Activated CD4-positive, alpha-beta T cell treated with anti-CD3 and anti-CD28 coated beads, Interleukin-2, Interleukin-4, amounts not matched to agents 100 ng/mL and 50 ng/mL, durations not matched to agents 16 hours and 8 hours (primary cell): ENCODE measurements at regions not wholly inside any gene's neighbourhood (a gene's known extent, or its start where the extent isn't known, plus 50 kb on each side); places are given as distances from the start of the nearest gene placed in this dataset.

ENCODE experiments used
- DNase-seq: peaks from one replicate; pipeline ENCODE4 v3.0.0-alpha.2; 2020; ENCODE audit warnings: low spot score

- DNase-seq = no peak
These were observed 179.6 kb downstream of the LMO4 start for GRCh38 chr1:87508247-87508787.

DNA sequence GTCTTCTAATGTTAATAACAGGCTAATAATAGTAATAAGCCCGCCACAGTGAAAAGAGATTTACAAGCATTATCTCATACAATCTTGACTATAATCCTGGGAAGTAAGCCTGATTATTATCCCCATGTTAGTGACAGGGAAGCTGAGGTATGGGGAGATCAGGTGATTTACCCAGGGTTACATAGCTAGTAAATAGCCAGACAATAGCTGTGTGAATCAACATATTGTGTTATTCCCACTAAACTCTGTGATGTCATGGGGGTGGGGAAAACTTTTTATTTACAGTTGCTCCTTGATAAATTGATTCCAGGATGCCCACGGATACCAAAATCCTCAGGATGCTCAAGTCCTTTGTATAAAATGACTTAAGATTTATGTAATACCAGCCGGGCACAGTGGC lies 181.9 kb downstream of the LMO4 start:
- no peak for DNase-seq

GRCh38 chr1:87511449-87511848 lies 182.8 kb downstream of the LMO4 start:
- no peak for DNase-seq

- DNase-seq = no peak
These were observed 183.8 kb downstream of the LMO4 start for GRCh38 chr1:87512431-87512830.

GRCh38 chr1:87513255-87513654 lies 184.6 kb downstream of the LMO4 start:
- no peak for DNase-seq

DNA sequence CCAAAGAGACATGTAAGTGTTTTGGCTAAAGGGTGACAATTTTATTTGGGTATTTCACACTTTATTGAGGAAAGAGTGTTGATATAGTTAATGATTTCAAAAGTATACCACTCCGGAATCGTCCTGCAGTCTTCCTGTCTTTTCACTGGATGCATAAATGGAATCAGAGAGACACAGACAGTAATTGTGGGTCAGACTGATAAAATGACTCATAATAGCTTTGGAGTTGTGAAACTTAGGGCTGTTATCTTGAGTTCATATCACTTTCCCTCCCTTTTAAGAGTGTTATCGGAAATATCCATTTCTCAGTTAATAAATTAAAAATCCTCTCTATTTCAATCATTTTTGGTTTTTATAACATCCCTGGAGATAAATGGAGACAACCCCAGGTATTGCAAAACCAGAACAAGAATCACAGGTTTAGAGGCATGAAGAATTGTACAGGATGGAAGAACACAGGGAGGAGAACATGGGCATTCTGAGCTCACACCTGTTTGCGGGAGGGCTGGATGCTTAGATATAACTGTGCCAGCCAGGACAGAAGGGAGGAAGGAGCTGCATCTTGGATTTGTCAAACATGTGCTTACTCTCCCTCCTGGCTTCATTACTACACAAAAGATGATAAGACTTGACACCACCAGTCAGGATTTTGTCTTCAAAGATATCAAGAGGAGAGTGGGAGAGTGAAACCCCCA lies 185.4 kb downstream of the LMO4 start:
- DNase-seq = no peak

GRCh38 chr1:87515781-87516180 lies 187.1 kb downstream of the LMO4 start:
- no peak for DNase-seq

- no peak for DNase-seq
These were observed 190.1 kb downstream of the LMO4 start for GRCh38 chr1:87518794-87519193.

GRCh38 chr1:87521452-87521851 lies 192.8 kb downstream of the LMO4 start:
- DNase-seq = peak; percentile 1

GRCh38 chr1:87523466-87523865 lies 194.8 kb downstream of the LMO4 start:
- no peak for DNase-seq

GRCh38 chr1:87524021-87524754 lies 195.5 kb downstream of the LMO4 start:
- no peak for DNase-seq

DNA sequence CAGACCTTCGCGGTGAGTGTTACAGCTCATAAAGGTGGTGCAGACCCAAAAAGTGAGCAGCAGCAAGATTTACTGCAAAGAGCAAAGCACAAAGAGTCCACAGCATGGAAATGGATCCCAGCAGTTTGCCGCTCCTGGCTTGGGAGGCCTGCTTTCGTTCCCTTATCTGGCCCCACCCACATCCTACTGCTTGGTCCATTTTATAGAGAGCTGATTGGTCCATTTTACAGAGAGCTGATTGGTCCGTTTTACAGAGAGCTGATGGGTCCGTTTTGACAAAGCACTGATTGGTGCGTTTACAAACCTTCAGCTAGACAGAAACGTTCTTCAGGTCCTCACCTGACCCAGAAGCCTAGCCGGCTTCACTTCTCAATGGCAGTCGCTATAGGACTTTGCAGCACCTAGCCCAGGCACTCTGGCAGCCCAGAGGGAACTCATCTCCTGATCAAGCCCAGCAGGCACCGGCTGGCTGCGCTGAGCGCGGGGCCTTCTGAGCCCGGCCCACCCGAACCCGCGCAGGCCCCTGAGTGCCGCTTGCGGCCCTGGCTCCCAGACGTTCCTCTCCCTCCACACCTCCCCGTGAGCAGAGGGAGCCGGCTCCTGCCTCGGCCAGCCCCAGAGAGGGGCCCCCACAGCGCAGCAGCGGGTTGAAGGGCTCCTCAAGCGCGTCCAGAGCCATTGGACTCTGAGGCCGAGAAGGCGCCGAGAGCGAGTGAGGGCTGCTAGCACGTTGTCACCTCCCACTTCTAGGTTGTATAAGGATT lies 200.3 kb downstream of the LMO4 start:
- DNase-seq = no peak

DNA sequence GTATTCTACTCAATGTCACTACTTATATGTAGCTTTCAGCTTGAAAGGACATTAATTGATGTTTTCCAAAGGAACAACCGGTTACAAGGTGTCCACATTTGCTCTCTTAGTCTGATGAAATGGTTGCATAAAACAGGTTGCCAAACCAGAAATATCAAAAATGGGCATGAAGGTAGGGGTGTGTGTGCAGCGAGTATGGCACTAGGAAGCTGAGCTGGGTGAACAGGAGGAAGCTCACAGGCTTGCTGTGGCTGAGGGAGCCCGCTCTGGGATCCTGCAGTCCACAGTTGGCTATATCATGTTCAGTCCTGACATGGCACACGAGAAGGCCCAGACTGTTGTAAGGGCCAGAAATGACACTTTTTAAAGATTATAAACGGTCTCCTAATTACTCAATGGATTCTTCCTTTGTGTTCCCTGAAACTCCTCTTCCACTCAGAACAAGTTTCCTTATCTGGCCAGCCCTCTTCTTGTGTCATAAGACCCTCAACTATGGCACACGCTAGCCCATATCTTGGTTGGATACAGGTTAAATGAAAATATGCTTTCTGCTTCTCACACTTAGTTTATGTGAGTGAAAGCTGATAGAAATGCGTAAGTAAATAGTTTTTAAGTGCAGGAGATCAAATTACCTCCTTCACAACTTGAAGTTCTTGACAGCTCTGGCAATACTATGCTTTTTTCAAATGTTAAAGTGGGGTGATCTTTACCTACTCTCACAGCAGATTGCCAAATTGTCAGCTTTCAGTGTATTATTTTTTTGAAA lies 201.5 kb downstream of the LMO4 start:
- DNase-seq = no peak

- no peak for DNase-seq
These were observed 206.9 kb downstream of the LMO4 start for GRCh38 chr1:87535551-87535950.

GRCh38 chr1:87539147-87539546 lies 210.5 kb downstream of the LMO4 start:
- DNase-seq = no peak

GRCh38 chr1:87542697-87543096 lies 214.0 kb downstream of the LMO4 start:
- no peak for DNase-seq

- no peak for DNase-seq
These were observed 221.1 kb downstream of the LMO4 start for GRCh38 chr1:87549738-87550137.

- no peak for DNase-seq
These were observed 224.8 kb downstream of the LMO4 start for GRCh38 chr1:87553511-87553910.

- no peak for DNase-seq
These were observed 226.7 kb downstream of the LMO4 start for GRCh38 chr1:87555366-87555765.

DNA sequence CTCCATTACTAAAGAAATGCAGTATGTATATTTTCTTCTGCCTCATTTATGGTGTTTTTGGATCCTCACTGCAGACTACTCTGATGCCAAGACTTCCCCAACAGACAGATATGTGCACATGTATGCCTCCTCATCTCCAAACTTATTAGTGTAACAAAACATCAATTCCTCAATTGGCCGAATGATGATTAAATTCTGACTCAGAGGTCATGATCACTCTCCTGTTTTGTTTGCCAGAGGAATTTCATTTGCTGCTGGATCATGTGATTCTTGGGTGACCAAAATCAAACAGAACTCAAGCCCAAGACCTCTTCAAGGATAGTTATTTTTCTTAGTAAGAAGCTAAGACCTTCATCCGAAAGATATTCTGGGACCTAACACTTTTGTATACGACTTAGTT lies 227.6 kb downstream of the LMO4 start:
- no peak for DNase-seq

DNA sequence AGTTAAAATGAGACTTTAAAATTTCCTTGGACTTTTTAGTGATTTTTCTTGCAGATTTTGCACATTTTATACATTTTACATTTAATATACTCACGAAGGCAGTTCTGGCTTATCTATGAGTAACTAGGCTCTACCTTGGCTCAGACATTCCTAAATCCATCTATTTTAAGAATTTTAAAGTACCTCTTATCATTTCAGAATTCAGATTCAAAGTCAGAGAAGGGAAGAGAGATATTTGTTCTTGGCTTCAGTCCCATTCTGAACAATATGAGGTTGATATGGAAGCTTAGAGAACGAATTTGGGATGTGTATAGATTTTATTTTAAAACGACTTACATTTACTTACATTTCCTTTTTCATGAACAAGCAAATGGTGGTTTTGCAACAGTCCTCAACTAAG lies 230.2 kb downstream of the LMO4 start:
- no peak for DNase-seq

GRCh38 chr1:87560137-87560536 lies 231.5 kb downstream of the LMO4 start:
- DNase-seq = no peak
